T-helper 1 cell treated with Interleukin-12 subunit alpha and Interleukin-12 subunit beta and Interleukin-4 antibody, amounts not matched to agents 30 ng/mL and 1 ng/mL, for 36 hours (primary cell): ENCODE measurements at regions not wholly inside any gene's neighbourhood (a gene's known extent, or its start where the extent isn't known, plus 50 kb on each side); places are given as distances from the start of the nearest gene placed in this dataset.

Experiments used
- intact Hi-C: fragments of 100-400 bp; cut with micrococcal nuclease; formaldehyde crosslinking; loops from one replicate; pipeline ENCODE4 v1.15.1; 2024

GRCh38 chr12:59087077-59087673 is 166.9 kb upstream of the LRIG3 start:
- intact Hi-C loops: no loop called here

- intact Hi-C loops: no loop called here
These were observed 165.8 kb upstream of the LRIG3 start for GRCh38 chr12:59086126-59086525.

GRCh38 chr12:59085690-59086089 is 165.4 kb upstream of the LRIG3 start:
- intact Hi-C loops: no loop called here

GRCh38 chr12:59084511-59085375 is 164.4 kb upstream of the LRIG3 start:
- intact Hi-C loops: no loop called here

- intact Hi-C loops: no loop called here
These were observed 162.6 kb upstream of the LRIG3 start for GRCh38 chr12:59082952-59083351.

- intact Hi-C loops: no loop called here
These were observed 159.8 kb upstream of the LRIG3 start for GRCh38 chr12:59080101-59080500.

- intact Hi-C loops: no loop called here
These were observed 159.2 kb upstream of the LRIG3 start for GRCh38 chr12:59079472-59079871.

- intact Hi-C loops: no loop called here
These were observed 158.7 kb upstream of the LRIG3 start for GRCh38 chr12:59079002-59079401.

GRCh38 chr12:59077575-59078426 is 157.5 kb upstream of the LRIG3 start:
- intact Hi-C loops: no loop called here

GRCh38 chr12:59077153-59077552 is 156.8 kb upstream of the LRIG3 start:
- intact Hi-C loops: no loop called here

GRCh38 chr12:59076622-59077021 is 156.3 kb upstream of the LRIG3 start:
- intact Hi-C loops: no loop called here

GRCh38 chr12:59075968-59076490 is 155.7 kb upstream of the LRIG3 start:
- intact Hi-C loops: no loop called here

GRCh38 chr12:59075141-59075540 is 154.8 kb upstream of the LRIG3 start:
- intact Hi-C loops: no loop called here

GRCh38 chr12:59070322-59070933 is 150.1 kb upstream of the LRIG3 start:
- intact Hi-C loops: no loop called here

GRCh38 chr12:59069516-59069915 is 149.2 kb upstream of the LRIG3 start:
- intact Hi-C loops: no loop called here

- intact Hi-C loops: no loop called here
These were observed 148.1 kb upstream of the LRIG3 start for GRCh38 chr12:59068436-59068835.

GRCh38 chr12:59067083-59067482 is 146.8 kb upstream of the LRIG3 start:
- intact Hi-C loops: no loop called here

GRCh38 chr12:59066445-59066844 is 146.1 kb upstream of the LRIG3 start:
- intact Hi-C loops: no loop called here

- intact Hi-C loops: no loop called here
These were observed 139.0 kb upstream of the LRIG3 start for GRCh38 chr12:59059088-59059935.

GRCh38 chr12:59056966-59057365 is 136.7 kb upstream of the LRIG3 start:
- intact Hi-C loops: no loop called here
